GM23338 (cell line): ENCODE measurements at regions not wholly inside any gene's neighbourhood (a gene's known extent, or its start where the extent isn't known, plus 50 kb on each side); places are given as distances from the start of the nearest gene placed in this dataset.

Source experiments
- ATAC-seq: fragments of 200-7000 bp; cut with Tn5 transposase; 3 replicates; pipeline ENCODE4 v1.9.1; 2020
- DNase-seq: peaks from one replicate; pipeline ENCODE4 v3.0.0-alpha.2; 2015; ENCODE audit warnings: low spot score
- H2AFZ ChIP-seq: fragments of 200-600 bp; sonication (generic); 2 replicates; pipeline ENCODE4 v1.8.0; 2016; ENCODE audit warnings: antibody characterized with exemption, mild to moderate bottlenecking, moderate library complexity
- H3F3A ChIP-seq: fragments of 200-600 bp; sonication (generic); replicated peaks from 2 replicates; pipeline ENCODE4 v1.8.0; 2017; ENCODE audit warnings: antibody characterized with exemption, mixed run types, low read depth
- H3K27ac ChIP-seq: fragments of 200-600 bp; sonication (generic); 2 replicates; pipeline ENCODE4 v1.6.1; 2016; ENCODE audit warnings: low read depth
- H3K27me3 ChIP-seq: fragments of 200-600 bp; sonication (generic); 2 replicates; pipeline ENCODE4 v1.8.0; 2016; ENCODE audit warnings: mild to moderate bottlenecking, mixed run types, moderate library complexity; ENCODE audit not compliant: insufficient read depth
- H3K36me3 ChIP-seq: fragments of 200-600 bp; sonication (generic); 2 replicates; pipeline ENCODE4 v1.8.0; 2016; ENCODE audit warnings: mild to moderate bottlenecking; ENCODE audit not compliant: insufficient read depth
- H3K4me1 ChIP-seq: fragments of 200-600 bp; sonication (generic); 2 replicates; pipeline ENCODE4 v1.8.0; 2016; ENCODE audit warnings: mild to moderate bottlenecking, moderate library complexity; ENCODE audit not compliant: insufficient read depth
- H3K4me2 ChIP-seq: fragments of 200-600 bp; sonication (generic); 2 replicates; pipeline ENCODE4 v1.7.1; 2017; ENCODE audit warnings: mixed run types
- H3K4me3 ChIP-seq: fragments of 200-600 bp; sonication (generic); 2 replicates; pipeline ENCODE4 v1.6.1; 2016; ENCODE audit warnings: mixed run types
- H3K79me2 ChIP-seq: fragments of 200-600 bp; sonication (generic); replicated peaks from 2 replicates; pipeline ENCODE4 v1.8.0; 2017; ENCODE audit warnings: mild to moderate bottlenecking; ENCODE audit not compliant: insufficient read depth
- H3K9me2 ChIP-seq: fragments of 200-600 bp; sonication (generic); 2 replicates; pipeline ENCODE4 v1.8.0; 2017; ENCODE audit not compliant: insufficient read depth
- H4K20me1 ChIP-seq: fragments of 200-600 bp; sonication (generic); replicated peaks from 2 replicates; pipeline ENCODE4 v1.8.0; 2017; ENCODE audit warnings: mild to moderate bottlenecking; ENCODE audit not compliant: insufficient read depth
- H3K27ac Mint-ChIP-seq: 2 replicates; pipeline ENCODE4 v1.8.0; 2020; ENCODE audit warnings: inconsistent platforms, mild to moderate bottlenecking, moderate library complexity, mixed read lengths
- H3K27me3 Mint-ChIP-seq: 3 replicates; pipeline ENCODE4 v1.8.0; 2022; ENCODE audit warnings: low read depth, mild to moderate bottlenecking, moderate library complexity, mixed read lengths, inconsistent platforms; ENCODE audit not compliant: insufficient read depth, poor library complexity
- H3K36me3 Mint-ChIP-seq: 3 replicates; pipeline ENCODE4 v1.8.0; 2021; ENCODE audit warnings: low read depth, mild to moderate bottlenecking, inconsistent platforms, moderate library complexity, mixed read lengths
- H3K4me1 Mint-ChIP-seq: 3 replicates; pipeline ENCODE4 v1.8.0; 2020; ENCODE audit warnings: mild to moderate bottlenecking, inconsistent platforms, mixed read lengths
- H3K4me3 Mint-ChIP-seq: 3 replicates; pipeline ENCODE4 v1.8.0; 2021; ENCODE audit warnings: moderate library complexity, mild to moderate bottlenecking, inconsistent platforms, mixed read lengths
- H3K9me3 Mint-ChIP-seq: 3 replicates; pipeline ENCODE4 v1.8.0; 2020; ENCODE audit warnings: moderate library complexity, mild to moderate bottlenecking, inconsistent platforms, mixed read lengths
- EZH2phosphoT487 ChIP-seq: fragments of 200-600 bp; sonication (generic); IDR thresholded peaks from one replicate; pipeline ENCODE4 v1.8.1; 2018; ENCODE audit warnings: antibody characterized with exemption; ENCODE audit not compliant: unreplicated experiment
- STAT1 ChIP-seq: IDR thresholded peaks from one replicate; pipeline ENCODE4 v1.6.1; 2016; ENCODE audit warnings: antibody characterized with exemption; ENCODE audit not compliant: unreplicated experiment
- ZNF462 ChIP-seq: fragments of 250-450 bp; sonication (Bioruptor Pico); IDR thresholded peaks from 2 replicates; pipeline ENCODE4 v1.5.0; 2020; ENCODE audit warnings: mild to moderate bottlenecking, moderate library complexity
- TF ChIP-seq, protein P1 (sequence below), 2 experiments: fragments of 200-600 bp in 1 of 2; sonication (generic) in 1 of 2; conservative IDR thresholded peaks; 2 replicates each; pipeline versions ENCODE4 v1.5.1 to v1.6.1; 2016 to 2017; ENCODE audit warnings: antibody characterized with exemption in 2 of 2, low read depth in 2 of 2, mild to moderate bottlenecking in 2 of 2, moderate library complexity in 1 of 2

- TF ChIP-seq ZNF462 (CRISPR knock-in tag) (no peak), STAT1 (no peak)
These were observed 143.5 kb upstream of the B3GAT1 start (continued) for GRCh38 chr11:134555510-134555909.

DNA sequence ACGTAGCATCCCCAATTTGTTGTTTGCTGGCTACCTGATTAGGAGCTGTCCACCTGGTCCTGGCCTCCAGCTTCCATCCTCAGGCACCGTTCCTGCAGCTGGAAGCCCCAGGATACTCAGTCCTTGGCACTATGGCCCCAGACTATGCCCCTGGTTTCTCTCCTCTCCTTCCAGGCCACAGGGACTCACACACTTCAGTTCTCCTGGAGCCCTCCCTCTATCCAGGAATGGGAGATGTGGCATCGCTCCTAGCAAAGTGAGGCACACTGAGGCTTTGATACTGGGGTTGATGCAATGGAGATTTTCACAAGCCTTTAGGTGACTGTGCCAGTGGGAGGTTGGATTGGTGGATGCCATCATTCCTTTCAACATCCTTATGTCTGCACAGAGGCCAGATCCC is 142.8 kb upstream of the B3GAT1 start:
- Mint-ChIP-seq H3K4me3 (no peak overlapping the region), H3K4me1 (peaks cover 2% of the 10 kb centered on the region; the same call in 1 of the 3 replicates), H3K36me3 (no peaks in the 10 kb centered on the region), H3K9me3 (peaks cover 3% of the 10 kb centered on the region; the same call in 1 of the 3 replicates), H3K27me3 (peaks cover 12% of the 10 kb centered on the region), H3K27ac (no peak overlapping the region)
- no peaks in the 10 kb centered on the region for H3F3A ChIP-seq
- H3K4me3 ChIP-seq: no peak overlapping the region
- H3K4me2 ChIP-seq: no peak overlapping the region
- H3K27ac ChIP-seq: no peak overlapping the region
- DNase-seq (no peak), ATAC-seq (no peak)
- 0 out of 2 replicates have a peak, but pooled peaks cover 4% of the 10 kb centered on the region for H3K9me2 ChIP-seq
- H3K79me2 ChIP-seq: no peaks in the 10 kb centered on the region
- no peak overlapping the region for H2AFZ ChIP-seq
- TF ChIP-seq, protein P1, sequence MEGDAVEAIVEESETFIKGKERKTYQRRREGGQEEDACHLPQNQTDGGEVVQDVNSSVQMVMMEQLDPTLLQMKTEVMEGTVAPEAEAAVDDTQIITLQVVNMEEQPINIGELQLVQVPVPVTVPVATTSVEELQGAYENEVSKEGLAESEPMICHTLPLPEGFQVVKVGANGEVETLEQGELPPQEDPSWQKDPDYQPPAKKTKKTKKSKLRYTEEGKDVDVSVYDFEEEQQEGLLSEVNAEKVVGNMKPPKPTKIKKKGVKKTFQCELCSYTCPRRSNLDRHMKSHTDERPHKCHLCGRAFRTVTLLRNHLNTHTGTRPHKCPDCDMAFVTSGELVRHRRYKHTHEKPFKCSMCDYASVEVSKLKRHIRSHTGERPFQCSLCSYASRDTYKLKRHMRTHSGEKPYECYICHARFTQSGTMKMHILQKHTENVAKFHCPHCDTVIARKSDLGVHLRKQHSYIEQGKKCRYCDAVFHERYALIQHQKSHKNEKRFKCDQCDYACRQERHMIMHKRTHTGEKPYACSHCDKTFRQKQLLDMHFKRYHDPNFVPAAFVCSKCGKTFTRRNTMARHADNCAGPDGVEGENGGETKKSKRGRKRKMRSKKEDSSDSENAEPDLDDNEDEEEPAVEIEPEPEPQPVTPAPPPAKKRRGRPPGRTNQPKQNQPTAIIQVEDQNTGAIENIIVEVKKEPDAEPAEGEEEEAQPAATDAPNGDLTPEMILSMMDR (conservative IDR thresholded peaks at IDR 0.05; ENCODE audit: low read depth in 2 of 2): no peak
- no peak for TF ChIP-seq EZH2phosphoT487
- H3K36me3 ChIP-seq: no peaks in the 10 kb centered on the region
- no peaks in the 10 kb centered on the region for H3K4me1 ChIP-seq
- no peaks in the 10 kb centered on the region for H3K27me3 ChIP-seq
- no peaks in the 10 kb centered on the region for H4K20me1 ChIP-seq
